K562 (cell line): ENCODE measurements at regions not wholly inside any gene's neighbourhood (a gene's known extent, or its start where the extent isn't known, plus 50 kb on each side); places are given as distances from the start of the nearest gene placed in this dataset.

Source experiments
- JUN ChIP-seq, 2 experiments: sonication (generic) in 1 of 2; formaldehyde crosslinking in 1 of 2; IDR thresholded peaks; 2 replicates each; pipeline versions ENCODE4 v1.6.1 to v1.8.0; 2012 to 2022; ENCODE audit warnings: borderline replicate concordance in 2 of 2, mild to moderate bottlenecking in 2 of 2, improper control_type of control experiment in 1 of 2, low read depth in 1 of 2, low read length in 1 of 2, missing genetic modification reagents in 1 of 2
- MAFK ChIP-seq: IDR thresholded peaks from 2 replicates; pipeline ENCODE4 v1.6.1; 2011; ENCODE audit warnings: low read length, improper control_type of control experiment
- POLR2A ChIP-seq: fragments of 450-650 bp; conservative IDR thresholded peaks from 2 replicates; pipeline ENCODE4 v1.6.1; 2016
- POLR2AphosphoS5 ChIP-seq: IDR thresholded peaks from 2 replicates; pipeline ENCODE4 v1.6.1; 2011; ENCODE audit warnings: mild to moderate bottlenecking, low read depth, low read length, moderate library complexity; ENCODE audit not compliant: control insufficient read depth, insufficient read depth
- SAFB2 ChIP-seq: fragments of 200-400 bp; formaldehyde crosslinking; IDR thresholded peaks from 2 replicates; pipeline ENCODE4 v1.6.1; 2018; ENCODE audit warnings: borderline replicate concordance, low read length, low read depth, moderate library complexity; ENCODE audit not compliant: severe bottlenecking
- SMAD1 ChIP-seq: fragments of 150-350 bp; IDR thresholded peaks from 2 replicates; pipeline ENCODE4 v1.6.1; 2014; ENCODE audit warnings: low read length, low read depth; ENCODE audit not compliant: partially characterized antibody
- ZBTB8A ChIP-seq: fragments of 450-650 bp; IDR thresholded peaks from 2 replicates; pipeline ENCODE4 v1.6.1; 2018; ENCODE audit warnings: mild to moderate bottlenecking, moderate library complexity; ENCODE audit not compliant: partially characterized antibody
- ZNF354B ChIP-seq: fragments of 250-450 bp; sonication (Bioruptor Pico); IDR thresholded peaks from 2 replicates; pipeline ENCODE4 v1.4.0; 2020
- TF ChIP-seq, protein P1 (sequence below), 3 experiments: IDR thresholded peaks in 2 of 3; conservative IDR thresholded peaks in 1 of 3; 2 replicates each; pipeline ENCODE4 v1.5.1; 2011 to 2012; ENCODE audit warnings: low read length in 3 of 3, mild to moderate bottlenecking in 3 of 3, control low read depth in 2 of 3, improper control_type of control experiment in 1 of 3, inconsistent platforms in 1 of 3, low read depth in 1 of 3, mixed read lengths in 1 of 3, moderate library complexity in 1 of 3; ENCODE audit not compliant: insufficient read depth in 2 of 3
- TF ChIP-seq, protein P2 (sequence below): sonication (generic); formaldehyde crosslinking; IDR thresholded peaks from 2 replicates; pipeline ENCODE4 v1.8.1; 2022; ENCODE audit warnings: missing genetic modification reagents
- TF ChIP-seq, protein P3 (sequence below), 2 experiments: fragments of 450-650 bp; formaldehyde crosslinking in 1 of 2; IDR thresholded peaks; 2 replicates each; pipeline versions ENCODE4 v1.4.0 to v1.6.1; 2014 to 2020; ENCODE audit warnings: mild to moderate bottlenecking in 2 of 2, borderline replicate concordance in 1 of 2, low read depth in 1 of 2
- TF ChIP-seq, protein P4 (sequence below): IDR thresholded peaks from 2 replicates; pipeline ENCODE4 v1.6.1; 2016; ENCODE audit warnings: missing genetic modification characterization, missing compliant biosample characterization

DNA sequence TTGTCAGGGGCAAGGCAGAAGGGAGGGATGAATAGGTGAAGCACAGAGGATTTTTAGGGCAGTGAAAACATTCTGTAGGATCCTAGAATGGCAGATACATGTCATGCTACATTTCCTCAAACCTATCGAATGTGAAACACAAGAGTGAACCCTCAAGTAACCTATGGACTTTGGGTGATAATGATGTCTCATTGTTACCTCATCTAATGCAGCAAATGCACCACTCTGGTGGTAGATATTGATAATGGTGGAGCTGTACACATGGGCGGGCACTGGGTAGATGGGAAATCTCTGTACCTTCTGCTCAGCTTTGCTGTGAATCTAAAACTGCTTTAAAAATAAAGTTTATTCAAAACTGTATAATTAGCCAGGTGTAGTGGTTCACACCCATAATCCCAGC is 95.2 kb upstream of the NCK2 start:
- TF ChIP-seq POLR2A, result no peak
- TF ChIP-seq ZNF354B (CRISPR knock-in tag), result no peak
- TF ChIP-seq POLR2AphosphoS5, result no peak
- TF ChIP-seq, protein P1, sequence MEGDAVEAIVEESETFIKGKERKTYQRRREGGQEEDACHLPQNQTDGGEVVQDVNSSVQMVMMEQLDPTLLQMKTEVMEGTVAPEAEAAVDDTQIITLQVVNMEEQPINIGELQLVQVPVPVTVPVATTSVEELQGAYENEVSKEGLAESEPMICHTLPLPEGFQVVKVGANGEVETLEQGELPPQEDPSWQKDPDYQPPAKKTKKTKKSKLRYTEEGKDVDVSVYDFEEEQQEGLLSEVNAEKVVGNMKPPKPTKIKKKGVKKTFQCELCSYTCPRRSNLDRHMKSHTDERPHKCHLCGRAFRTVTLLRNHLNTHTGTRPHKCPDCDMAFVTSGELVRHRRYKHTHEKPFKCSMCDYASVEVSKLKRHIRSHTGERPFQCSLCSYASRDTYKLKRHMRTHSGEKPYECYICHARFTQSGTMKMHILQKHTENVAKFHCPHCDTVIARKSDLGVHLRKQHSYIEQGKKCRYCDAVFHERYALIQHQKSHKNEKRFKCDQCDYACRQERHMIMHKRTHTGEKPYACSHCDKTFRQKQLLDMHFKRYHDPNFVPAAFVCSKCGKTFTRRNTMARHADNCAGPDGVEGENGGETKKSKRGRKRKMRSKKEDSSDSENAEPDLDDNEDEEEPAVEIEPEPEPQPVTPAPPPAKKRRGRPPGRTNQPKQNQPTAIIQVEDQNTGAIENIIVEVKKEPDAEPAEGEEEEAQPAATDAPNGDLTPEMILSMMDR (IDR thresholded peaks at IDR 0.05 in 2 of 3, conservative IDR thresholded peaks at IDR 0.05 in 1 of 3; ENCODE audit: insufficient read depth in 2 of 3, low read depth in 1 of 3, low read length in 3 of 3), result no peak
- no peak for TF ChIP-seq ZBTB8A
- no peak for TF ChIP-seq SAFB2
- TF ChIP-seq, protein P2, sequence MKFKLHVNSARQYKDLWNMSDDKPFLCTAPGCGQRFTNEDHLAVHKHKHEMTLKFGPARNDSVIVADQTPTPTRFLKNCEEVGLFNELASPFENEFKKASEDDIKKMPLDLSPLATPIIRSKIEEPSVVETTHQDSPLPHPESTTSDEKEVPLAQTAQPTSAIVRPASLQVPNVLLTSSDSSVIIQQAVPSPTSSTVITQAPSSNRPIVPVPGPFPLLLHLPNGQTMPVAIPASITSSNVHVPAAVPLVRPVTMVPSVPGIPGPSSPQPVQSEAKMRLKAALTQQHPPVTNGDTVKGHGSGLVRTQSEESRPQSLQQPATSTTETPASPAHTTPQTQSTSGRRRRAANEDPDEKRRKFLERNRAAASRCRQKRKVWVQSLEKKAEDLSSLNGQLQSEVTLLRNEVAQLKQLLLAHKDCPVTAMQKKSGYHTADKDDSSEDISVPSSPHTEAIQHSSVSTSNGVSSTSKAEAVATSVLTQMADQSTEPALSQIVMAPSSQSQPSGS, result no peak
- TF ChIP-seq, protein P3, sequence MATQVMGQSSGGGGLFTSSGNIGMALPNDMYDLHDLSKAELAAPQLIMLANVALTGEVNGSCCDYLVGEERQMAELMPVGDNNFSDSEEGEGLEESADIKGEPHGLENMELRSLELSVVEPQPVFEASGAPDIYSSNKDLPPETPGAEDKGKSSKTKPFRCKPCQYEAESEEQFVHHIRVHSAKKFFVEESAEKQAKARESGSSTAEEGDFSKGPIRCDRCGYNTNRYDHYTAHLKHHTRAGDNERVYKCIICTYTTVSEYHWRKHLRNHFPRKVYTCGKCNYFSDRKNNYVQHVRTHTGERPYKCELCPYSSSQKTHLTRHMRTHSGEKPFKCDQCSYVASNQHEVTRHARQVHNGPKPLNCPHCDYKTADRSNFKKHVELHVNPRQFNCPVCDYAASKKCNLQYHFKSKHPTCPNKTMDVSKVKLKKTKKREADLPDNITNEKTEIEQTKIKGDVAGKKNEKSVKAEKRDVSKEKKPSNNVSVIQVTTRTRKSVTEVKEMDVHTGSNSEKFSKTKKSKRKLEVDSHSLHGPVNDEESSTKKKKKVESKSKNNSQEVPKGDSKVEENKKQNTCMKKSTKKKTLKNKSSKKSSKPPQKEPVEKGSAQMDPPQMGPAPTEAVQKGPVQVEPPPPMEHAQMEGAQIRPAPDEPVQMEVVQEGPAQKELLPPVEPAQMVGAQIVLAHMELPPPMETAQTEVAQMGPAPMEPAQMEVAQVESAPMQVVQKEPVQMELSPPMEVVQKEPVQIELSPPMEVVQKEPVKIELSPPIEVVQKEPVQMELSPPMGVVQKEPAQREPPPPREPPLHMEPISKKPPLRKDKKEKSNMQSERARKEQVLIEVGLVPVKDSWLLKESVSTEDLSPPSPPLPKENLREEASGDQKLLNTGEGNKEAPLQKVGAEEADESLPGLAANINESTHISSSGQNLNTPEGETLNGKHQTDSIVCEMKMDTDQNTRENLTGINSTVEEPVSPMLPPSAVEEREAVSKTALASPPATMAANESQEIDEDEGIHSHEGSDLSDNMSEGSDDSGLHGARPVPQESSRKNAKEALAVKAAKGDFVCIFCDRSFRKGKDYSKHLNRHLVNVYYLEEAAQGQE (IDR thresholded peaks at IDR 0.05; ENCODE audit: borderline replicate concordance), result no peak
- TF ChIP-seq, protein P3 (CRISPR knock-in tag; IDR thresholded peaks at IDR 0.05; ENCODE audit: low read depth), result no peak
- no peak for TF ChIP-seq SMAD1
- TF ChIP-seq MAFK, result no peak
- no peak for TF ChIP-seq JUN (IDR thresholded peaks at IDR 0.05; ENCODE audit: borderline replicate concordance, low read depth, low read length)
- TF ChIP-seq JUN (CRISPR knock-in tag; IDR thresholded peaks at IDR 0.05; ENCODE audit: borderline replicate concordance), result no peak
- TF ChIP-seq, protein P4, sequence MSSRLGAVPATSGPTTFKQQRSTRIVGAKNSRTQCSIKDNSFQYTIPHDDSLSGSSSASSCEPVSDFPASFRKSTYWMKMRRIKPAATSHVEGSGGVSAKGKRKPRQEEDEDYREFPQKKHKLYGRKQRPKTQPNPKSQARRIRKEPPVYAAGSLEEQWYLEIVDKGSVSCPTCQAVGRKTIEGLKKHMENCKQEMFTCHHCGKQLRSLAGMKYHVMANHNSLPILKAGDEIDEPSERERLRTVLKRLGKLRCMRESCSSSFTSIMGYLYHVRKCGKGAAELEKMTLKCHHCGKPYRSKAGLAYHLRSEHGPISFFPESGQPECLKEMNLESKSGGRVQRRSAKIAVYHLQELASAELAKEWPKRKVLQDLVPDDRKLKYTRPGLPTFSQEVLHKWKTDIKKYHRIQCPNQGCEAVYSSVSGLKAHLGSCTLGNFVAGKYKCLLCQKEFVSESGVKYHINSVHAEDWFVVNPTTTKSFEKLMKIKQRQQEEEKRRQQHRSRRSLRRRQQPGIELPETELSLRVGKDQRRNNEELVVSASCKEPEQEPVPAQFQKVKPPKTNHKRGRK (tag), result no peak
